ENCODE measurements at regions not wholly inside any gene's neighbourhood (a gene's known extent, or its start where the extent isn't known, plus 50 kb on each side); places are given as distances from the start of the nearest gene placed in this dataset.

GRCh38 chr20:19161336-19161735, 51.1 kb upstream of the SLC24A3 start:
- no peak for TF ChIP-seq CTCF (IDR thresholded peaks at IDR 0.05)
- no peak for TF ChIP-seq POLR2A (IDR thresholded peaks at IDR 0.05)
